Fibroblast of mammary gland (primary cell): ENCODE measurements at regions not wholly inside any gene's neighbourhood (a gene's known extent, or its start where the extent isn't known, plus 50 kb on each side); places are given as distances from the start of the nearest gene placed in this dataset.
A peak's percentile ranks its signal among the peaks of the same experiment; 100 is the strongest.

Experiments used
- DNase-seq: peaks from one replicate; pipeline ENCODE4 v3.0.0-alpha.2; 2010; ENCODE audit warnings: low read depth
- H3K4me3 ChIP-seq: 2 replicates; pipeline ENCODE4 v1.5.1; 2011; ENCODE audit warnings: low read depth, mild to moderate bottlenecking, low read length, moderate library complexity; ENCODE audit not compliant: control insufficient read depth
- TF ChIP-seq, protein P1 (sequence below): conservative IDR thresholded peaks from 2 replicates; pipeline ENCODE4 v1.5.1; 2011; ENCODE audit warnings: low read depth, low read length, inconsistent platforms; ENCODE audit not compliant: control insufficient read depth, insufficient read depth

DNA sequence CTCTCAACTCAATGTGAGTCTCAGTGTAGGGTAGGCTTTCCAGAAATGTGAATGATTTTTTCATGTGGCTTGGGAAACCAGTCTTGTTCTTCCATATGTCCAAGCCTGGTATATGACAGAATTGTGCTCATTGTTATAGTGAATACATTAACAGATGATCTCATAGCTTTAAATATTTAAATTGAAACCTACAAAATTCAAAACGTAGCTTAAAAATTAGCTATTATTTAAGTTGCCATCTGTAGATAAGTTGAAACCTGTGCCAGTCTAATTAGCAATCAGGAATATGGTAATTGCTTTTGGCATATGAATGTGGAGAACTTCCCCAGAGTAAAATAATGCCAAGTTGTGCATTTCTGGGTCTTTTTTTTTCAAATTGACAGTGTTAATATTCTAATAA is 891.6 kb upstream of the SEL1L start:
- TF ChIP-seq, protein P1, sequence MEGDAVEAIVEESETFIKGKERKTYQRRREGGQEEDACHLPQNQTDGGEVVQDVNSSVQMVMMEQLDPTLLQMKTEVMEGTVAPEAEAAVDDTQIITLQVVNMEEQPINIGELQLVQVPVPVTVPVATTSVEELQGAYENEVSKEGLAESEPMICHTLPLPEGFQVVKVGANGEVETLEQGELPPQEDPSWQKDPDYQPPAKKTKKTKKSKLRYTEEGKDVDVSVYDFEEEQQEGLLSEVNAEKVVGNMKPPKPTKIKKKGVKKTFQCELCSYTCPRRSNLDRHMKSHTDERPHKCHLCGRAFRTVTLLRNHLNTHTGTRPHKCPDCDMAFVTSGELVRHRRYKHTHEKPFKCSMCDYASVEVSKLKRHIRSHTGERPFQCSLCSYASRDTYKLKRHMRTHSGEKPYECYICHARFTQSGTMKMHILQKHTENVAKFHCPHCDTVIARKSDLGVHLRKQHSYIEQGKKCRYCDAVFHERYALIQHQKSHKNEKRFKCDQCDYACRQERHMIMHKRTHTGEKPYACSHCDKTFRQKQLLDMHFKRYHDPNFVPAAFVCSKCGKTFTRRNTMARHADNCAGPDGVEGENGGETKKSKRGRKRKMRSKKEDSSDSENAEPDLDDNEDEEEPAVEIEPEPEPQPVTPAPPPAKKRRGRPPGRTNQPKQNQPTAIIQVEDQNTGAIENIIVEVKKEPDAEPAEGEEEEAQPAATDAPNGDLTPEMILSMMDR, result no peak
- no peak for DNase-seq
- H3K4me3 ChIP-seq, result no peak overlapping the region

DNA sequence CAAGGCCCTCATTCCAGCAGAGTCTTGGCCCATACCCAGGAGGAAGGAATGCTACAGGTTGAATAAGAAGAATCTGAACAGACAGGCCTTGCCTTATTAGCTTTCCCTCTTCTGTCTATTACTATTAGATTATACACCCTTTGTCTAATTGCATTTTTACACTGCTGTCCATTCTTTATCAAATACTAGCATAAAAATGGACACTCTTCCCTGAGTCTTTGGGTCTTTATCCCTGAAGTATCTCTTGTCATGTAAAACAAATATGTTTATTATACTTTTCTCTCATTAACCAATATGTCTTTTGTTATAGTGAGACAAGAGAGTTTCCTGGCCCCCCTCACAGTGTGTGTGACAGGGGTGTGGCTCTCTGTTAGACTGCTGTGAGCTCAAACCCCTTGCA is 897.4 kb upstream of the SEL1L start:
- DNase-seq, result no peak
- TF ChIP-seq, protein P1, result no peak
- no peak overlapping the region for H3K4me3 ChIP-seq

DNA sequence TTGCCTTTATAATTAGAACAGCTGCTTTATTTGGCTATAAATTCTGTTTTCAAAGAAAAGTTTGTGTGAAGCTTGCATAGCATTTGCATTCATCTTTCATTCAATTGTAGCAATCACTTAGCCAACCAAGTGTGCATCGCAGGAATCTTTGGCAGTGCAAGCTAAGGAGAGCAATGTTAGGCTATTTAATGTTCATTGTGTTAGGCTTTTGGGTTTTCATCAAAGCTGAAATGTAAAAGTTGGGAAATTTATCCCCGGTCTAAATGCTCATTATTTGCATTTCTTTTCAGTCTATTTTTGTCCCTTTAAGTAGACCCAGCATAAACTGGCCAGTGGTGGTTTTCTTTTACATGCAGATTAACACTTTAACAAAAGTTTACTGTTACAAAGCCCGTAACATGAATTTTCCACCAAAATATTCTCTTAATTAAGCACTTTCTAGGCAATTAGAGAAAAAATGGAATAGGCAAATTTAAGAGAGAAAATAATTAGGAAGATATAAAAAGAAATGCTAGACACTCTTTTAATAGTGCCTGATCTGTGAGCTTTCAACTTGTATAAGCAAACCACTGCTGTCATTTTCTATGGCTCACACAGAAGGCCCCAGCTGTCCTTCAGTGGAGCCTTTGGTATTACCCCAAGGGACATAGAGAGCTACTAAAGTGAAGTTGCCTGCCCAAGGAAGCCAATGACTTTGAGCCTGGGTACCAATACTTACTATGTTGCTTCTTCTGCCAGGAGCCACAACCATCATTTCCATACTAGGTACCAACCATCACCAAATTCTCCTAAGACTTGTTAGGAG is 898.9 kb upstream of the SEL1L start:
- DNase-seq, result no peak
- H3K4me3 ChIP-seq, result no peak overlapping the region
- TF ChIP-seq, protein P1, result no peak

DNA sequence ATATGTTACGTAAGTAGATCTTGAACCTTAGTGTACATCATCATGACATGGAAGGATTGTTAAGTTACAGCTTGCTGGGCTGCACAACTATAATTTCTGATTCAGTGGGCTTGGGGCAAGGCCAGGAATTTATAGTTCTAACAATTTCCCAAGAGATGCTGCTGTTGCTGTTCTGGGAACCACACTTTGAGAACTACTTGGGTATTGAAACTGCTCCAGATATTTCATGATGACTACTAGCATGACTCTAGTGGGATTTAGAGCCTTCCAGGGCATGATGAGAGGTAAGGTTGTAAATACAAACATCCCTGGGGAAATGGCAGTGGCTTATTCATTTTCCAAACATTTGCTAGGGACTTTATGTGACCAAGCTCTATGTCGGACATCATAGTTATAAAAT is 904.8 kb upstream of the SEL1L start:
- TF ChIP-seq, protein P1, result no peak
- H3K4me3 ChIP-seq, result no peak overlapping the region
- DNase-seq, result peak; percentile 67

DNA sequence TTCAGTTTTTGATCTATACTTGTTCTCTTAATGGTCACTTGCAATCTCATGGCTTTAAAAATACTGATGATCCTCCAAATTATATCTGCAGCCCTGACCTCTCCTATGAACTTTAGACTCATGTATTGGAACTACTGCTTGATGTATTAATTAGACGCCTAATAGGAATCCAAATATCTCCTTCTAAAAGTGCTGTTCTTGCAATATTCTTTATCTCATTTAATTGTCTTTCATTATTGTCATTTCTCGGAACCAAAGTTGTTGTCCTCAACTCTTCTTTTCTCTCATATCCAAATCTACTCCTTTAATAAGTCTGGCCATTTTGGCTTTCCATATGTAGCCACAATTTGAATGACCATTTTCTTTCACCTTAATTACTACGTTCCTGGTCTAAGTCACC is 907.6 kb upstream of the SEL1L start:
- no peak overlapping the region for H3K4me3 ChIP-seq
- no peak for DNase-seq
- TF ChIP-seq, protein P1, result no peak

DNA sequence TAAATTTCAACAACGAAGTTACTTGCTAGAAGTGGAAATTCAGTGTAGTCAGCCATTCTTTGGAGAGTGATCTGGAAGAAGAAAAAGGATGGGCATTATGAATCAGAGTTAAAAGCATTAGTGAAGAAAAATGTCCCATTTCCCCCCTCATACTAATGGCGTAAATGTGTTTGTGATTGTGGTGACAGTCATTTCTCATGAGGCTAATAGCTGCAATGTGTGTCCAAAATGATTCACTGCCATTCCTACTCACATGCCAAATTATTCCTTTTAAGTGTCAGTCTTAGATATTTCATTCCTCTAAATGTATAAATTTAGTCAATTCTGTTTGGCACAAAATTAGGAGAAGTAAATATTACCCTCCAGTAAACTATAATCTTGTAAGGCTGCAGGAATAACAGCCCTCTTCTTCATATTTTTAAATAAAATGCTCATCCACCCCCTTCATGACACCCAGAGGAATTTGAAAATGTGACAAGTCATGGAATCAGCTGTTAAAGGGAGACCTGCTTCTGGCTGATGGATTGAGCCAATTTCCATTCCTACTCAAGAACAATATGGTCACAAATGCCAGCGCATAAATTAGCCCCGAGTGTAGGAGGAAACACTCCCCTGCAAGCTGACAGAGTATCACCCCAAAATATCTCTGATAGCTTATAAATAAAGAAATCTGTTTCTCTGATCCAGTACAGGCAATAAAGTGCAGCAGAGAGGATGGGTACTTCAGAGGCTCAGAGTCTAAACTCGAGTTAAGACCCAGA is 912.3 kb upstream of the SEL1L start:
- H3K4me3 ChIP-seq, result no peak overlapping the region
- no peak for DNase-seq
- TF ChIP-seq, protein P1, result no peak

DNA sequence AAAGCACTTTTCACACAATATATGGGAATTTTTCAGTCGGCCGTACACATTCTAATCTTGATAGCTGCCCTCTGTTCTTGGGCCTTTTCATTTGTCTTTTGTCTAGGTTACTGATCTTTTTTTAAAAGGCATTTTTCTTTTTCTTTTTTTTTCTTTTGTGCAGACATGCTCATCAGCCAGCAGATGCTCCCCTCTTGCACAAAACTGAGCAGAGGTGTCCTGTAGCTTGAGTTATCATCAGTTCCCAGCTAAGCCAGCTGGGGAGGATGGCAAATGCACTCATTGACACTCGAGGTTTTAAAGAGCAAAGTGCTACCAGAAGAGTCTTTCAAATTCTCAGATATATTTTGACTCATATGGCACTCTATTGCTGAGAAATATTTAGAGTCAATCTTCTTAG is 913.9 kb upstream of the SEL1L start:
- DNase-seq, result no peak
- TF ChIP-seq, protein P1, result no peak
- H3K4me3 ChIP-seq, result no peak overlapping the region
